ENCODE measurements at regions not wholly inside any gene's neighbourhood (a gene's known extent, or its start where the extent isn't known, plus 50 kb on each side); places are given as distances from the start of the nearest gene placed in this dataset.
"Not testable (repeated sequence)": the region's sequence is repeated elsewhere in the genome, so short reads cannot be mapped to it uniquely, and the experiment has no call there.

DNA sequence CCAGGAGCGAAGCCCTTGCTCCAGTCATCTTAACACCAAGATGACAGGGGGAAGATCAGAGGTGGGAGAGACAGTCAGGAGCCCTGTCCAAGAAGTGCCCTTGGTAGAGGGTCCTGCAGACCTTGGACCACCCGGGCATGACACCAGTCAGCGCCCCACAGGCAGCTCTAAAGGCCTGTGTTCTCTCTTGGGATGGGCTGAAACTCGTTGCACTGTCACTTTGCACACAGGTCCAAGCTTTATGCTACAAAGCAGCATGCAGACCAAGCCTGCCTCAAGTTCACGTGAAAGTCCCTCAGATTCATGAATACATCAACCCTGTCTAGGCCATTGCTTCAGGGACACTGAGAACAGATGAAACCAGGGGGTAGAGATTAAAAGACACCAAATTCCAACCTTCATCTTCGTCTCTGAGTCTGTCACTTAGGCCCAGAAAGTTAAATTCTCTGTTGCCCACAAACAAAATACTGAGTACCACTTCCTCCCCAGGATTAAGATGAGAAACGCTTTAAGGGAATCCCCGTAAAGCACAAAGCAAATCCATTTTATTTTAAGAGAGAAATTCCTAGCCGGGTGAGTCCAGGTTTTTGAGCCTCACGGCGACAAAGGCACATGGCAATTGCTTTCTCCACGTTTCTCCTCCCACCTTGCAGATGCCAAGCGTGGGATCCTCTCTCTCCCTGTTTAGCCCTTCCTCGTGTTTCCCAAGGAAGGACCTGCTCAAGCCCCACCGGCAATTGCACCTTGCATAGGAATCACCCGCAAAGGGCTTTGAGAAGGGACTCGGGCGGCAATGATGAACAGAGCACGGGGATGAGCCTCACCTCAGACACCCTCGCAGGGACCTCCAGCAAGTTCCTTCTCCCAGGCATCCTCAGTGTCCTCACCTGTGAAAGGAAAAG, 75.0 kb upstream of the ID2 start:
- TF ChIP-seq ZNF274 (IDR thresholded peaks at IDR 0.05; ENCODE audit: low read depth, low read length) = no peak
- no peak overlapping the region; the same call in 1 of the 2 replicates for H3K4me3 ChIP-seq (ENCODE audit: low read length)

DNA sequence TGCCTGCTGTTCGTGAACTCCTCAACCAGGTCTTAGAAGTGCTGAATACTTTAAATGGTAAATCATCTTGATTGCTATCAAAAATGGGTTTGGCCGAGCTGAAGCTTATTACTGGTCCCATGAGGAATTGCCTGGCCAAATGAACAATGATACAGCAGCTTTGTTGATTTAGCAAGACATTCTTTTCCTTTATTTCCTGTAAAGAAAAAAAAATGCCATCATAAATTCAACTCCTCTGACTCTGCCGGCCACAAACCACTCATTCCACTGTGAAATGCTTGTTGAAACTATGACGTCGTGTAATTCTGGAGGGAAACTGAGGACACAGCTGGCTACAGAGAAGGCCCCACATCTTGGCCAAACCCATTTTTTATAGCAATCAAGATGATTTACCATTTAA, 74.2 kb upstream of the ID2 start:
- no peak for TF ChIP-seq ZNF274 (IDR thresholded peaks at IDR 0.05; ENCODE audit: low read depth, low read length)
- no peak overlapping the region for H3K4me3 ChIP-seq (ENCODE audit: low read length)

DNA sequence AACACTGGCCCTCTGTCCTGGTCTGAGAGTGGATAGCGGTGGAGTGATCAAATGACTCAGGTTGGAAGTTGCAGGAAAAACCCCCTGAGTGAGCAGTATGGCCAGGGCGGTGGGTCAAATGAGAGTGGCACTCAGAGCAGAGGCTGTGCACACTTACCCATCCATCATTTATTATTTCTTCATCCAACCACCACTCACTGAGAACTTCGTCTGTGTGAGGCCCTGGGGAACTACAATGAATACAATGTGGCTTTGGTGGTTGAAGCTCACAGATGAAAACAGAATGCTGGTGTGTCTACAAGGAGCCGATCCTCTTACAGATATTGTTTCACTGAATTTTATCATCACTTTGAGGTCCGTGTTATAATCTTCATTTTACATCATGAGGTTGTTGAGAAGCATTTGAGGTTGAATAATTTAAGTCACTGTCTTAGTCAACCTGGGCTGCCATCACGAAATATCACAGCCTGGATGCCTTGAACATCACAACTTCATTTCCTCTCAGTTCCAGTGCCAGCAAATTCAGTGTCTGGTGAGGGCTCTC, 73.4 kb upstream of the ID2 start:
- no peak for TF ChIP-seq ZNF274 (IDR thresholded peaks at IDR 0.05; ENCODE audit: low read depth, low read length)
- no peak overlapping the region for H3K4me3 ChIP-seq (ENCODE audit: low read length)

DNA sequence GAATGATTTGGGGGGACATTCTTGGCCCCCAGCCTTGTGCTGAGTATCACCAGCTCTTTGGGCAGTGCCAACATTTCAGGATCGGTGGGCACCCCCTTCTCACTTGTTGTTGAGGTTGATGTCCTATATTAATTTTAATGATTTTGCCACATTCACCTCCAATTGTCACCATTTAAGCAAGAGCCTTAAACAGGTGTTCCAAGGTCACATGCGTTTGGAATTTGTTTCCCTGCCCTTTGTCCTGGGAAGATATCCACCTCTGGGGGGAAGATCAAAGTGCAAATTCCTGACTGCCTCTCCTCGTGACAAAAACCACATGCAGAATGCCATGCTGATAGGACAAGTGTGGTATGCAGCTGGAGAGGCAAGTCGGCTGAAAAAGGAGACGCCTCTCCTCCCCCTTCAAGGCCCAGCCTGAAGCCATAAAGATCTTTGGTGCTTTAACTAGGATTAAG, 72.5 kb upstream of the ID2 start:
- H3K4me3 ChIP-seq (ENCODE audit: low read length) = no peak overlapping the region
- TF ChIP-seq ZNF274 (IDR thresholded peaks at IDR 0.05; ENCODE audit: low read depth, low read length) = no peak

DNA sequence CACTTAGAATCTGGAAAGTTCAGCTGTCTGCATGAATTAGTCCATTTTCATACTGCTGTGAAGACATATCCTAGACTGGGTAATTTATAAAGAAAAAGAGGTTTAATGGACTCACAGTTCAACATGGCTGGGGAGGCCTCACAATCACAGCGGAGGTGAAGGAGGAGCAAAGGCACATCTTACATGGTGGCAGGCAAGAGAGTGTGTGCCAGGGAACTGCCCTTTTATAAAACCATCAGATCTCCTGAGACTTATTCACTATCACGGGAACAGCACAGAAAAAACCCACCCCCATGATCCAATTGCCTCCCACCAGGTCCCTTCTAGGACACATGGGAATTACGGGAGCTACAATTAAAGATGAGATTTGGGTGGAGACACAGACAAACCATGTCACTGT, 71.1 kb upstream of the ID2 start:
- H3K4me3 ChIP-seq (ENCODE audit: low read length) = not testable (repeated sequence)

DNA sequence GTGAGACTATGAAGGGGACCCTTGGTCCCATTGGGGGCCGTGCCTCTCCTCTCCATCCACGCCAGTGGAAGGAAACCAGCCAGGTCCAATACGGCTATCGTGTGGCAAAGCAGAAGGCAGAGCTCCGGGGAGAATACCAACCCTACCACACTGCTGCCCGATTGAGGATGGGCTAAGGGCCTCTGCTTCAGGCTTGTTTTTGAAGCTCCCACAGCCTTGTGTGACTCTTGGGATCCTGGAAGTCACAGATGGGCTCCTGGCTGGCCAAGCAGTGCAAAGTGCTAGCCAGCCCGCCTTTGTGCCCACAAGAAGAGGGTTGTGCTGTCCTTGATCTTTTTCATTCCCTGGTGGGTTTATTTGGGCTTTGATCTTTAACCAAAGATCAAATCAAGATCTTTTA, 70.6 kb upstream of the ID2 start:
- H3K4me3 ChIP-seq (ENCODE audit: low read length) = no peak overlapping the region
- no peak for TF ChIP-seq ZNF274 (IDR thresholded peaks at IDR 0.05; ENCODE audit: low read depth, low read length)

DNA sequence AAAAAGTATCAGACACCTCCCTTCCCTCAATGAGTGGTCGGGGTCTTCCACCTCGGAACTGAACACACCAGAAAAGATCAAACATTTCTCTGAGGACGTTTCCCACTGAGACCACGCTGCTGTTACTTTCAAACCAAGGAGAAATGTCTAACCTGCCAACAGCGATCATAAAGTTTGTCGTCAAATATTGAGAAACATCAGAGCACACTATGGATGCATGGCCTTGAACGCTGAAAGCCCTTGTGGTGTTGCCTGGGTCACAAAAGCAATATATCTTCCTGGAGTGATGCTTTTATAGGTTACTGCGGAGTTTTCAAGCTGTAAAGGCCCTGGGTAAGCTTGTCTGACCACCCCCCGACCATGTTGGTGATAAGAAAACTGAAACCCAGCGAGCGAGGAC, 70.2 kb upstream of the ID2 start:
- no peak for TF ChIP-seq ZNF274 (IDR thresholded peaks at IDR 0.05; ENCODE audit: low read depth, low read length)
- H3K4me3 ChIP-seq (ENCODE audit: low read length) = no peak overlapping the region

DNA sequence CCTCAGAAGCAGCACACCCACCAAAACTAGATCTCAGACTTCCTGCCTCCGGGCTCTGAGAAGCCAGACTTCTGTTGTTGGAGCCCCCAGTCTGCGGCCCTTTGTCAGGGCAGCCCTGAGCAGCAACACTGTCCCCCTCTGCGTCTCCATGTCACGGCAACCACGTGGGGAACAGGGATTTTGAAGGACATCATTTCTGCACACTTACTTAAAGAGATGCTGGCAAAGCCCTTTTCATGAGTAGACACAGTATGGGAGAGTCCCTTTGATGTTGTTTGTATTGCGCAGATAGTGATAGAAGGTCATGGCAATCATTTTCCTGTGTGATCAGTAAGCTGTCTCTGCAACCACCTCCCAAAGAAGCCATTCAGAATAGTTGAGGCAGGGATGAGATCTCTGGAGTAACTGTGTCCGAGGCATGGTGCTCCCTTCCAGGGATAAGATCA, 69.1 kb upstream of the ID2 start:
- no peak for TF ChIP-seq ZNF274 (IDR thresholded peaks at IDR 0.05; ENCODE audit: low read depth, low read length)
- no peak overlapping the region for H3K4me3 ChIP-seq (ENCODE audit: low read length)

DNA sequence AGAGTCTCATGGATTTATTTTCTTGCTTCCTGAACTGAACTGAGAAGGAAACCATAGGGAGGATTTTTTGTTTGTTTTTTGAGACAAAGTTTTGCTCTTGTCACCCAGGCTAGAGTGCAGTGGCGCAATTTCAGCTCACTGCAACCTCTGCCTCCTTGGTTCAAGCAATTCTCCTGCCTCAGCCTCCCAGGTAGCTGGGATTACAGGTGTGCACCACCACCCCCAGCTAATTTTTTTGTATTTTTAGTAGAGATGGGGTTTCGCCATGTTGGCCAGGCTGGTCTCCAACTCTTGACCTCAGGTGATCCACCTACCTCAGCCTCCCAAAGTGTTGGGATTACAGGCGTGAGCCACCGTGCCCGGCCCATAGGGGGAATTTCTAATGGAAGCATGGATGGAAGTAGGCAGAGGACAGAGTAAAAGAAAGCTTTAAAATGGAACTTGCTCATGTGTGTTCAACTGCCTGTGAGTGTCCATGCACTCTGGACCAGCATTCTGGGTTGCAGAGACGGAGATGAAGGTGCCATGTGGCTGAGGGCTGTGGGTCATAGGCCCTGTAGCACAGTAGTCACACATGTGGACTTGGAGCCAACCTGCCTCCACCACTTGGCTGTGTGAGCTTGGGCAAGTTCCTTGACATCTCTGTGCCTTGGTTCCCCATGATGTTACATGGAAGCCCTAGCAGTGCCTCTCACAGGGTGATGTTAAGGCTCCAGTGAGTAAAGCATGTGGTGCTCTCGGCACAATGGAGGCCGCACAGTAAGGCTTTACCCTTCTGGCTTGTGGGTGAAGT, 68.5 kb upstream of the ID2 start:
- H3K4me3 ChIP-seq (ENCODE audit: low read length) = not testable (repeated sequence)

DNA sequence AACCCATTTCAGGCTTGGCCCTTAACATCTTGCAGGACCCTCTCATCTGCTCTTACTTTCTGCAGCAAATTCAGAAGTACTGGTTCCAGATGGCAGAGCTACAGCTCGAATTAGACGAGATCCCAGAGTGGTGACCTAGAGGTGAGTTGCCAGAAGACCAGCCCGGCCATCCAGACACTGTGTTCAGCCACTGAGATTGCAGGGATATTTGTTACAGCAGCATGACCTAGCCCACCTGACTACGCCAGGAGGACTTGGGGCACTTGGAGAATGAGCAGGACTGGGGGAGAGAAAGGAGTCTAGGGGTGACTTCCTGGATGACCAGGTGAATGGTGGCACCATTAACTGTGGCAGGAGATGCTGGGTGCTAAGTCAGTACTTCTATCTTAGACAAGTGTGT, 67.2 kb upstream of the ID2 start:
- H3K4me3 ChIP-seq (ENCODE audit: low read length) = no peak overlapping the region
- TF ChIP-seq ZNF274 (IDR thresholded peaks at IDR 0.05; ENCODE audit: low read depth, low read length) = no peak

DNA sequence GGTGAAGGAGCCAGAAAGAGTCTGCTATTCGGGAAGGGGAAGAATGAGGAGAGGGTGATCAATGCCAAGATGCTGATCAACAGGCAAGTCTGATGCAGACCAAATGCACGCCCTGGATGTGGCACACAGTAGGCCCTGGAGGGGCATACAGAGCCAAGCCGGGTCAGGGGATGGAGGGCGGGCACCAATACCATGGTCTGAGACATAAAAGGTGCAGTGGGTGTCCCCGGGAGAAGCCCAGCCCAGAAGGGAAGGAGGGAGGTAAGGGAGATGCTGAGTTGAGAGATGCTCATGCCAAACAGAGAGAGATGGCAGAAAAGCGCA, 66.6 kb upstream of the ID2 start:
- no peak for TF ChIP-seq ZNF274 (IDR thresholded peaks at IDR 0.05; ENCODE audit: low read depth, low read length)
- H3K4me3 ChIP-seq (ENCODE audit: low read length) = no peak overlapping the region

DNA sequence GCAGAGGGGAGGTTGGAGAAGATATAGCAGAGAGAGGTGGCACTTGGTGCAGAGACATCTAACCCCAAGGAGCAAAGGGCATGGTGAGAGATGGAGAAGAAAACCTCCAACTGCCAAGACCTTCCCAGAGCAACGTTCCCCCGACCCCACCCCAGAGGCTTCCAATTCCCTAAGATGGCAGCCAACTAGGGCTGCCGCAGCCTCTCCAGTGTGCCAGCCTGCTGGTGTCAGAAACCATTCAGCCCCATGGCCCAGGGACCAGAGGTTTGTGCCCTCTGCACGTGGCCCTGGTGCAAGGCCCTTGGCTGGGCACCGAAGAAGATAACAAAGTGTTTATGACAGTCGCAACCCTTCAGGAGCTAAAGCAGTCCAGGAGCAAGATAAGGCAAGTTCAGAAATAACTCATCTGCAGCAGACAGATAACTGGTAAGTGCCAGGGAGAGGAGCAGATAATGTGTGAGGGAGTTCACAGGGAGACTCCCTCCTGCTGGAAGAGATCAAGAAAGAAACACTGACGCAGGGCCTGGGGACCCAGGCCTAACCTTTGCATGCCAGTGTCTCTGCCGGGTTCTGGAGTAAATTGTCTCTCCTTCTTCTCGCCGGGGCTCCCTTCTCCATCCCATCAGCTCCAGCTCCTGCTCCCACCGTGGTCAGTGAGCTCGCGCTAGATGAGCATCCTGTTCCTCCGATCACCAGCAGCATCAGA, 66.1 kb upstream of the ID2 start:
- no peak for TF ChIP-seq ZNF274 (IDR thresholded peaks at IDR 0.05; ENCODE audit: low read depth, low read length)

DNA sequence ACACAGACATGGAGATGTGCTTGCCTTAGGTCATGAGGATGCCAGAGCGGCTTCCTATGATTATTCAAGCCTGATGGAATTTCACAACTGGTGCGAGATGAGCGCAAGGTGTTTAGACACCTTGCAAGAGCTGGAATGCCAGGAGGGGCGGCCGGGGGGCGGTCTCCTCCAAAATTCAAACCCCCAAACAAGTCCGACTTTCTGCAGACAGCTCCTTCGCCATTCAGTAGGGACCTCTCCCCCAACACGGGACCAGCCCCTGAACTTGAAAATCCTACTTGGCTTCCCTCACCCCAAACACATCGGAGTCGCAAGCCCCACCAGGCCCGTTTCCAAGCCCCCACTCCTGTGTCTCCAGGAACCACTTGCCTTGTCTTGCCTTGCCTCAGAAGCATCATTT, 64.8 kb upstream of the ID2 start:
- TF ChIP-seq ZNF274 (IDR thresholded peaks at IDR 0.05; ENCODE audit: low read depth, low read length) = no peak
- no peak overlapping the region for H3K4me3 ChIP-seq (ENCODE audit: low read length)

More for the DNA sequence above, 66.1 kb upstream of the ID2 start:
- H3K4me3 ChIP-seq (ENCODE audit: low read length) = no peak overlapping the region

DNA sequence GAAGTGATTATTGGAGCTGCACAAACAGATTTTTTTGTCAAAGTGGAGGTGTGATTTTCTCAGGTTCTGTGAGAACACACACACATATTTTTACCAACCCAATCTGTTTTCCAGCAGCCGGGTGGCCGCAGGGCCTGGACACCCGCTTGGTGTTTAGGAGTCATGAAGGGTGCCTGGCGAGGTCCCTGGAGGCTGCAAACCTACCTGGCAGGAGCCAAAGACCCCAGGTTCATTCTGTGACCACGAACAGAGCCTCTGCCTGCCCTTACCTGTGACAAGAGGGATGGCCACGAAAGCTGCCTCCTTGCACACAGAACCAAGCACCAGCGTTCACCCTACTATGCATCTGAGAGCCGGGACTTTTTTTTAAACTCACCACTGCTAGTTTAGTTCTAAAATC, 64.3 kb upstream of the ID2 start:
- TF ChIP-seq ZNF274 (IDR thresholded peaks at IDR 0.05; ENCODE audit: low read depth, low read length) = no peak
- H3K4me3 ChIP-seq (ENCODE audit: low read length) = no peak overlapping the region
